ENCODE measurements at regions not wholly inside any gene's neighbourhood (a gene's known extent, or its start where the extent isn't known, plus 50 kb on each side); places are given as distances from the start of the nearest gene placed in this dataset.
"Not testable (repeated sequence)": the region's sequence is repeated elsewhere in the genome, so short reads cannot be mapped to it uniquely, and the experiment has no call there.

- DNase-seq (ENCODE audit: low spot score) = no peak
These were observed 82.7 kb upstream of the PDZD8 start for GRCh38 chr10:117457932-117458331.

GRCh38 chr10:117457071-117457810 is 82.0 kb upstream of the PDZD8 start:
- no peak for DNase-seq (ENCODE audit: low spot score)

- no peak for DNase-seq (ENCODE audit: low spot score)
These were observed 80.1 kb upstream of the PDZD8 start for GRCh38 chr10:117455346-117455745.

GRCh38 chr10:117454502-117454901 is 79.3 kb upstream of the PDZD8 start:
- no peak for DNase-seq (ENCODE audit: low spot score)

- DNase-seq (ENCODE audit: low spot score) = not testable (repeated sequence)
These were observed 78.2 kb upstream of the PDZD8 start for GRCh38 chr10:117453484-117453883.

- no peak for DNase-seq (ENCODE audit: low spot score)
These were observed 75.7 kb upstream of the PDZD8 start for GRCh38 chr10:117450940-117451339.

- no peak for DNase-seq (ENCODE audit: low spot score)
These were observed 74.4 kb upstream of the PDZD8 start for GRCh38 chr10:117449636-117450035.

- no peak for DNase-seq (ENCODE audit: low spot score)
These were observed 73.6 kb upstream of the PDZD8 start for GRCh38 chr10:117448802-117449201.

GRCh38 chr10:117445992-117446391 is 70.8 kb upstream of the PDZD8 start:
- no peak for DNase-seq (ENCODE audit: low spot score)

GRCh38 chr10:117444497-117445040 is 69.3 kb upstream of the PDZD8 start:
- DNase-seq (ENCODE audit: low spot score) = no peak

- no peak for DNase-seq (ENCODE audit: low spot score)
These were observed 68.4 kb upstream of the PDZD8 start for GRCh38 chr10:117443686-117444041.

GRCh38 chr10:117442944-117443685 is 67.9 kb upstream of the PDZD8 start:
- DNase-seq (ENCODE audit: low spot score) = peak; percentile 83

GRCh38 chr10:117442521-117442920 is 67.3 kb upstream of the PDZD8 start:
- DNase-seq (ENCODE audit: low spot score) = peak; percentile 36

- DNase-seq (ENCODE audit: low spot score) = no peak
These were observed 66.7 kb upstream of the PDZD8 start for GRCh38 chr10:117441812-117442443.

- no peak for DNase-seq (ENCODE audit: low spot score)
These were observed 66.1 kb upstream of the PDZD8 start for GRCh38 chr10:117441361-117441760.

- no peak for DNase-seq (ENCODE audit: low spot score)
These were observed 64.1 kb upstream of the PDZD8 start for GRCh38 chr10:117439243-117439912.

GRCh38 chr10:117432866-117433265 is 57.6 kb upstream of the PDZD8 start:
- no peak for DNase-seq (ENCODE audit: low spot score)

GRCh38 chr10:117431160-117431559 is 55.9 kb upstream of the PDZD8 start:
- DNase-seq (ENCODE audit: low spot score) = peak; percentile 70

GRCh38 chr10:117430535-117430934 is 55.3 kb upstream of the PDZD8 start:
- DNase-seq (ENCODE audit: low spot score) = not testable (repeated sequence)

GRCh38 chr10:117429643-117430265 is 54.5 kb upstream of the PDZD8 start:
- no peak for DNase-seq (ENCODE audit: low spot score)

GRCh38 chr10:117427356-117427755 is 52.1 kb upstream of the PDZD8 start:
- no peak for DNase-seq (ENCODE audit: low spot score)

Data from umbilical cord (tissue), 1 donor.